Left ventricle myocardium inferior (tissue), 1 donor: ENCODE measurements at regions not wholly inside any gene's neighbourhood (a gene's known extent, or its start where the extent isn't known, plus 50 kb on each side); places are given as distances from the start of the nearest gene placed in this dataset.

ENCODE experiments used
- DNase-seq: peaks from one replicate; pipeline ENCODE4 v3.0.0-alpha.2; 2020
- H3K27ac ChIP-seq: fragments of 200-600 bp; replicated peaks from 2 replicates; pipeline ENCODE4 v1.8.0; 2021
- H3K27me3 ChIP-seq: fragments of 200-600 bp; 2 replicates; pipeline ENCODE4 v1.8.0; 2021; ENCODE audit warnings: low read depth
- H3K36me3 ChIP-seq: fragments of 200-600 bp; 2 replicates; pipeline ENCODE4 v1.8.0; 2021
- H3K4me1 ChIP-seq: fragments of 200-600 bp; 2 replicates; pipeline ENCODE4 v1.8.0; 2021
- H3K4me3 ChIP-seq: fragments of 200-600 bp; 2 replicates; pipeline ENCODE4 v1.8.0; 2021; ENCODE audit warnings: mild to moderate bottlenecking, moderate library complexity
- H3K9me3 ChIP-seq: fragments of 200-600 bp; replicated peaks from 2 replicates; pipeline ENCODE4 v1.8.0; 2021
- intact Hi-C: fragments of 100-400 bp; cut with micrococcal nuclease; formaldehyde crosslinking; loops from one replicate; pipeline ENCODE4 v1.11.0; 2022
- TF ChIP-seq, protein P1 (sequence below): fragments of 200-600 bp; IDR thresholded peaks from 2 replicates; pipeline ENCODE4 v1.8.0; 2021; ENCODE audit warnings: antibody characterized with exemption, mild to moderate bottlenecking, borderline replicate concordance
- donor health status: DM: no; HTN: yes; CAD: no; lungs with severe emphysema.

DNA sequence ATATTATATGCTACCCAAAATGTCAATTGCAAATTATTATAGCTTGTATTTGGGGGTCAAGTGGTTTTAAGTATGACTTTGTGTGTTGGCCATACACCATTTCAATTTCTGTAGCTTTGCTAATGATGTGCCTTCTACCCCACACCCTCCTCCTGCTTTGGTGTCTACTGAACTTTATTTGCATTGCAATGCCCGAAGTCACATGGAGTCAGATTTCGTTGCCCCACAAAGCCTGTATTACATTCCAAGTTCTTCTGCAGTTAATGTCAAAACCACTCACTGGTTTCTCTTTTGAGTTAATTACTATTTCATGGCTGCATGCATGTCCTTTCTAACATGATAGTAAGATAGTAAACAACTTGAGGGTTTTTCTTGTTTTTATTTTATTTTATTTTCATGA lies 528.9 kb downstream of the RIT2 start:
- intact Hi-C loops, result no loop called here
- Histone ChIP-seq H3K9me3 (no peaks in the 10 kb centered on the region), H3K4me1 (no peaks in the 10 kb centered on the region), H3K27me3 (no peaks in the 10 kb centered on the region), H3K36me3 (no peaks in the 10 kb centered on the region), H3K4me3 (no peak overlapping the region), H3K27ac (no peak overlapping the region)
- TF ChIP-seq, protein P1, sequence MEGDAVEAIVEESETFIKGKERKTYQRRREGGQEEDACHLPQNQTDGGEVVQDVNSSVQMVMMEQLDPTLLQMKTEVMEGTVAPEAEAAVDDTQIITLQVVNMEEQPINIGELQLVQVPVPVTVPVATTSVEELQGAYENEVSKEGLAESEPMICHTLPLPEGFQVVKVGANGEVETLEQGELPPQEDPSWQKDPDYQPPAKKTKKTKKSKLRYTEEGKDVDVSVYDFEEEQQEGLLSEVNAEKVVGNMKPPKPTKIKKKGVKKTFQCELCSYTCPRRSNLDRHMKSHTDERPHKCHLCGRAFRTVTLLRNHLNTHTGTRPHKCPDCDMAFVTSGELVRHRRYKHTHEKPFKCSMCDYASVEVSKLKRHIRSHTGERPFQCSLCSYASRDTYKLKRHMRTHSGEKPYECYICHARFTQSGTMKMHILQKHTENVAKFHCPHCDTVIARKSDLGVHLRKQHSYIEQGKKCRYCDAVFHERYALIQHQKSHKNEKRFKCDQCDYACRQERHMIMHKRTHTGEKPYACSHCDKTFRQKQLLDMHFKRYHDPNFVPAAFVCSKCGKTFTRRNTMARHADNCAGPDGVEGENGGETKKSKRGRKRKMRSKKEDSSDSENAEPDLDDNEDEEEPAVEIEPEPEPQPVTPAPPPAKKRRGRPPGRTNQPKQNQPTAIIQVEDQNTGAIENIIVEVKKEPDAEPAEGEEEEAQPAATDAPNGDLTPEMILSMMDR, result no peak
- no peak for DNase-seq

DNA sequence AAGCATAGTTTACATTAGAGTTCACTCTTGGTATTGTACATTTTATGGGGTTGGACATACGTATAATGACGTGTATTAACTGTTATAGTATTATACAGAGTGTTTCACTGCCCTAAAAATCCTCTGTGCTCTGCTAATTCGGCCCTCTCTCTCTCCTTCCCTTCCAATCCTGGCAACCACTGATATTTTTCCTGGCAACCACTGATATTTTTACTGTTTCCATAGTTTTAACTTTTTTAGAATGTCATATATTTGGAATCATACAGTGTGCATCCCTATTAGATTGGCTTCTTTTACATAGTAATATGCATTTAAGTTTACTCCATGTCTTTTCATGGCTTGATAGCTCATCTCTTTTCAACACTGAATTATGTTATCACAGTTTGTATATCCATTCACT lies 526.7 kb downstream of the RIT2 start:
- Histone ChIP-seq H3K4me1 (no peaks in the 10 kb centered on the region), H3K4me3 (no peak overlapping the region), H3K27ac (no peak overlapping the region), H3K9me3 (no peaks in the 10 kb centered on the region), H3K27me3 (no peaks in the 10 kb centered on the region), H3K36me3 (no peaks in the 10 kb centered on the region)
- no peak for DNase-seq
- TF ChIP-seq, protein P1, result no peak
- intact Hi-C loops, result no loop called here

DNA sequence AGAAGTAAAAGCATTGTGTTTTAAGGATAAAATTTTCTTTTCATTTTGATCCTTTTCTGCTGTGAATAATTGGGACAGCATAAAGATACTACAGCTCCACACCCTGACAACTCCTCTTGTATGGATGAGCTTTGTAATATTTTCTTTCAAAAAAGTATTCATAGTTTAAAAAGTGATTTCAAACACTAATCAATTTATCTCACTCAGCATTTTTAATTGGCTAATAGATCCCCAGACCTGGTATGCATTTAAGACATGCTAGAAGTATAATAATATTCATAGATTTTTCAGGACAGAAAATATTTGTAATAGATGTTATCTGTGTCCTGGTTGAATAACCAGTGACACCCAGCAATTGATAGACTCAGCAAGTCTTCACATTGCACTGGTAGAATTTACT lies 510.7 kb downstream of the RIT2 start:
- TF ChIP-seq, protein P1, result no peak
- H3K9me3 ChIP-seq, result no peaks in the 10 kb centered on the region
- intact Hi-C loops, result no loop called here
- H3K27ac ChIP-seq, result no peak overlapping the region
- DNase-seq, result no peak
- no peak overlapping the region for H3K4me3 ChIP-seq
- no peaks in the 10 kb centered on the region for H3K4me1 ChIP-seq
- no peaks in the 10 kb centered on the region for H3K27me3 ChIP-seq
- H3K36me3 ChIP-seq, result no peaks in the 10 kb centered on the region

DNA sequence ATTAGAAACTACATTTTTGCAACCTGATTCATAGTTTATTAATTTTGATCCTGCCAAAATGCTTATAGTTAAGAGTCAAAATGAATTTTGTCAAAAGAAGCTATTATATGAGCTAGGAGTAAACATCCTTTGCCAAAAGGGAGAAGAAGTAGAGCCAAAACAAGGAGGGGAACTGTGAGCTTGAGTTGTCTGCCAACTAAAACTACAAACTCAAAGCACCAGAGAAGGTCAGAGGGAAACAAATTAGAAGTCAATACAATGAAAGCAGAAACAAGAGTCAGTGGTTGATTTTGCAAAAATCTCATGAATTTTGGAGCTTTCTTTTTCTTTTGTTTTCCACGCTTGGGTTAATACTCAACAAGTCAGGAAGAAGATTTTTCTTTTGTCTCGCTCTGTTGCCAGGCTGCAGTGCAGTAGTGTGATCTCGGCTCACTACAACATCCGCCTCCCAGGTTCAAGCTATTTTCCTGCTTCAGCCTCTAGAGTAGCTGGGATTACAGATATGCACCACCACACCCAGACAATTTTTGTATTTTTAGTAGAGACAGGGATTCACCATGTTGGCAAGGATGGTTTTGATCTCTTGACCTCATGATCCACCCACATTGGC lies 508.5 kb downstream of the RIT2 start:
- TF ChIP-seq, protein P1, result no peak
- Histone ChIP-seq H3K9me3 (no peaks in the 10 kb centered on the region), H3K27ac (no peak overlapping the region), H3K4me3 (no peak overlapping the region), H3K27me3 (no peaks in the 10 kb centered on the region), H3K36me3 (no peaks in the 10 kb centered on the region), H3K4me1 (no peaks in the 10 kb centered on the region)
- intact Hi-C loops, result no loop called here
- no peak for DNase-seq

DNA sequence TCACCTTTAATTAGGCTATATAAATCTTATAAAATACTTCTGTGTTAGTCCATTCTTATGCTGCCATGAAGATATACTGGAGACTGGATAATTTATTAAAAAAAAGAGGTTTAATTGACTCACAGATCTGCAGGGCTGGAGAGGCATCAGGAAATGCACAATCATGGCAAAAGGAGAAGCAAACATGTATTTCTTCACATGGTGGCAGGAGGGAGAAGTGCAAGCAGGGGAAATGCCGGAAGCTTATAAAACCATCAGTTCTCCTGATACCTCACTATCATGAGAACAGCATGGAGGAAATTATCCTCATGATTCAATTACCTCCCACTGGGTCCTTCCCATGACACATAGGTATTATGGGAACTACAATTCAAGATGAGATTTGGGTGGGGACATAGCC lies 504.4 kb downstream of the RIT2 start:
- DNase-seq, result no peak
- TF ChIP-seq, protein P1, result no peak
- intact Hi-C loops, result no loop called here
- H3K27ac ChIP-seq, result no peak overlapping the region
- H3K27me3 ChIP-seq, result no peaks in the 10 kb centered on the region
- H3K4me3 ChIP-seq, result no peak overlapping the region
- H3K9me3 ChIP-seq, result no peaks in the 10 kb centered on the region
- H3K4me1 ChIP-seq, result peaks cover 18% of the 10 kb centered on the region
- no peaks in the 10 kb centered on the region for H3K36me3 ChIP-seq
